ENCODE measurements at regions not wholly inside any gene's neighbourhood (a gene's known extent, or its start where the extent isn't known, plus 50 kb on each side); places are given as distances from the start of the nearest gene placed in this dataset.

- no peak for DNase-seq
These were observed 942.0 kb downstream of the SQOR start for GRCh38 chr15:46576646-46577395.

GRCh38 chr15:46577767-46578166, 942.9 kb downstream of the SQOR start:
- DNase-seq = no peak

- no peak for DNase-seq
These were observed 945.7 kb downstream of the SQOR start for GRCh38 chr15:46580487-46580886.

GRCh38 chr15:46580924-46581323, 946.1 kb downstream of the SQOR start:
- no peak for DNase-seq

- DNase-seq = peak; percentile 1
These were observed 954.3 kb downstream of the SQOR start for GRCh38 chr15:46589088-46589487.

GRCh38 chr15:46591462-46591861, 956.6 kb downstream of the SQOR start:
- DNase-seq = no peak

- no peak for DNase-seq
These were observed 960.2 kb downstream of the SQOR start for GRCh38 chr15:46595016-46595415.

- no peak for DNase-seq
These were observed 972.2 kb downstream of the SQOR start for GRCh38 chr15:46607077-46607476.

GRCh38 chr15:46616033-46616432, 981.2 kb downstream of the SQOR start:
- DNase-seq = no peak

GRCh38 chr15:46617507-46617906, 982.7 kb downstream of the SQOR start:
- no peak for DNase-seq

- DNase-seq = no peak
These were observed 984.2 kb downstream of the SQOR start for GRCh38 chr15:46618984-46619383.

- DNase-seq = no peak
These were observed 985.7 kb downstream of the SQOR start for GRCh38 chr15:46620392-46621013.

- no peak for DNase-seq
These were observed 988.0 kb downstream of the SQOR start for GRCh38 chr15:46622851-46623250.

- DNase-seq = no peak
These were observed 1001.4 kb downstream of the SQOR start for GRCh38 chr15:46636206-46636605.

GRCh38 chr15:46644501-46645481, 1010.0 kb downstream of the SQOR start:
- DNase-seq = peak; percentile 45

GRCh38 chr15:46646490-46646889, 1011.7 kb downstream of the SQOR start:
- DNase-seq = no peak

GRCh38 chr15:46647046-46647445, 1012.2 kb downstream of the SQOR start:
- no peak for DNase-seq

GRCh38 chr15:46652266-46652665, 1017.4 kb downstream of the SQOR start:
- no peak for DNase-seq

GRCh38 chr15:46654993-46655392, 1020.2 kb downstream of the SQOR start:
- DNase-seq = no peak

- no peak for DNase-seq
These were observed 1025.4 kb downstream of the SQOR start for GRCh38 chr15:46660096-46660842.

GRCh38 chr15:46670258-46670657, 1035.4 kb downstream of the SQOR start:
- DNase-seq = no peak

- DNase-seq = no peak
These were observed 1036.5 kb downstream of the SQOR start for GRCh38 chr15:46671336-46671735.

- DNase-seq = no peak
These were observed 1037.2 kb downstream of the SQOR start for GRCh38 chr15:46672041-46672440.
